ENCODE measurements at regions not wholly inside any gene's neighbourhood (a gene's known extent, or its start where the extent isn't known, plus 50 kb on each side); places are given as distances from the start of the nearest gene placed in this dataset.

- TF ChIP-seq CTCF (IDR thresholded peaks at IDR 0.05; ENCODE audit: control extremely low read depth in 1 of 3, insufficient read depth in 1 of 3, low read depth in 1 of 3, low read length in 3 of 3): no peak
- TF ChIP-seq YY1 (IDR thresholded peaks at IDR 0.05; ENCODE audit: low read depth, low read length): no peak
- TF ChIP-seq POLR2A (IDR thresholded peaks at IDR 0.05; ENCODE audit: control extremely low read depth in 1 of 2, low read depth in 2 of 2, low read length in 2 of 2): no peak
- TF ChIP-seq SP1 (IDR thresholded peaks at IDR 0.05; ENCODE audit: low read depth, low read length): no peak
- TF ChIP-seq FOSL1 (IDR thresholded peaks at IDR 0.05; ENCODE audit: insufficient read depth, low read depth, low read length): no peak
- no peak for TF ChIP-seq JUN (IDR thresholded peaks at IDR 0.05; ENCODE audit: low read depth, low read length)
- TF ChIP-seq MAX (IDR thresholded peaks at IDR 0.05): no peak
- no peak for TF ChIP-seq EP300 (IDR thresholded peaks at IDR 0.05; ENCODE audit: borderline replicate concordance in 1 of 2, low read depth in 2 of 2, low read length in 2 of 2)
Observed at GRCh38 chrX:98407584-98407983, 1523.9 kb downstream of the RPA4 start.
